ENCODE measurements at regions not wholly inside any gene's neighbourhood (a gene's known extent, or its start where the extent isn't known, plus 50 kb on each side); places are given as distances from the start of the nearest gene placed in this dataset.

- 82 to 100% (median 96%) methylated on average over 1 of the region's 1 CpG for WGBS, 4 donors
- no peak for ATAC-seq
Measured at GRCh38 chr13:107190065-107190464, 622.1 kb upstream of the ARGLU1 start.

GRCh38 chr13:107185889-107186288, 618.0 kb upstream of the ARGLU1 start:
- no peaks in the 10 kb centered on the region for H3K36me3 ChIP-seq
- H3K4me1 ChIP-seq: no peaks in the 10 kb centered on the region
- intact Hi-C loops (cut with DNase I): no loop called here
- H3K27me3 ChIP-seq: no peaks in the 10 kb centered on the region
- peaks cover 0 to 4% (median 0%) of the 10 kb centered on the region in 12 donors for H3K9me3 ChIP-seq
- DNase-seq: no peak
- H3K4me3 ChIP-seq: no peak overlapping the region
- TF ChIP-seq CTCF (IDR thresholded peaks at IDR 0.05) (no peak), POLR2A (IDR thresholded peaks at IDR 0.05) (no peak)
- H3K27ac ChIP-seq: no peak overlapping the region
- ATAC-seq: no peak
- WGBS, 4 donors: 81 to 93% (median 91%) methylated on average over 4 of the region's 4 CpGs

More at GRCh38 chr13:107190065-107190464, 622.1 kb upstream of the ARGLU1 start:
- TF ChIP-seq CTCF (IDR thresholded peaks at IDR 0.05) (no peak), POLR2A (IDR thresholded peaks at IDR 0.05) (no peak)
- H3K27me3 ChIP-seq: no peaks in the 10 kb centered on the region
- no peak for DNase-seq
- H3K27ac ChIP-seq: no peak overlapping the region
- no peak overlapping the region for H3K4me3 ChIP-seq
- no peaks in the 10 kb centered on the region for H3K36me3 ChIP-seq
- no peaks in the 10 kb centered on the region for H3K4me1 ChIP-seq
- peaks cover 0 to 10% (median 0%) of the 10 kb centered on the region in 12 donors for H3K9me3 ChIP-seq
- intact Hi-C loops (cut with DNase I): no loop called here

GRCh38 chr13:107170270-107170931, 602.5 kb upstream of the ARGLU1 start:
- H3K36me3 ChIP-seq: no peaks in the 10 kb centered on the region
- no peak overlapping the region for H3K27ac ChIP-seq
- ATAC-seq: no peak
- intact Hi-C loops (cut with DNase I): no loop called here
- H3K9me3 ChIP-seq: peaks cover 0 to 3% (median 0%) of the 10 kb centered on the region in 12 donors
- no peaks in the 10 kb centered on the region for H3K4me1 ChIP-seq
- no peak overlapping the region for H3K4me3 ChIP-seq
- no peak for TF ChIP-seq POLR2A (IDR thresholded peaks at IDR 0.05)
- no peak for TF ChIP-seq CTCF (IDR thresholded peaks at IDR 0.05)
- no peak for DNase-seq
- no peaks in the 10 kb centered on the region for H3K27me3 ChIP-seq
- WGBS, 4 donors: 84 to 89% (median 85%) methylated on average over 12 of the region's 12 CpGs

GRCh38 chr13:107157271-107157670, 589.3 kb upstream of the ARGLU1 start:
- H3K4me3 ChIP-seq: no peak overlapping the region
- peaks cover 0 to 2% (median 0%) of the 10 kb centered on the region in 12 donors for H3K9me3 ChIP-seq
- H3K36me3 ChIP-seq: no peaks in the 10 kb centered on the region
- ATAC-seq (no peak), DNase-seq (no peak)
- TF ChIP-seq POLR2A (IDR thresholded peaks at IDR 0.05): no peak
- TF ChIP-seq CTCF (IDR thresholded peaks at IDR 0.05): no peak
- 78 to 88% (median 83%) methylated on average over 2 of the region's 2 CpGs for WGBS, 4 donors
- no peaks in the 10 kb centered on the region for H3K27me3 ChIP-seq
- no peaks in the 10 kb centered on the region for H3K4me1 ChIP-seq
- intact Hi-C loops (cut with DNase I): no loop called here
- H3K27ac ChIP-seq: no peak overlapping the region
